ENCODE measurements at regions not wholly inside any gene's neighbourhood (a gene's known extent, or its start where the extent isn't known, plus 50 kb on each side); places are given as distances from the start of the nearest gene placed in this dataset.

DNA sequence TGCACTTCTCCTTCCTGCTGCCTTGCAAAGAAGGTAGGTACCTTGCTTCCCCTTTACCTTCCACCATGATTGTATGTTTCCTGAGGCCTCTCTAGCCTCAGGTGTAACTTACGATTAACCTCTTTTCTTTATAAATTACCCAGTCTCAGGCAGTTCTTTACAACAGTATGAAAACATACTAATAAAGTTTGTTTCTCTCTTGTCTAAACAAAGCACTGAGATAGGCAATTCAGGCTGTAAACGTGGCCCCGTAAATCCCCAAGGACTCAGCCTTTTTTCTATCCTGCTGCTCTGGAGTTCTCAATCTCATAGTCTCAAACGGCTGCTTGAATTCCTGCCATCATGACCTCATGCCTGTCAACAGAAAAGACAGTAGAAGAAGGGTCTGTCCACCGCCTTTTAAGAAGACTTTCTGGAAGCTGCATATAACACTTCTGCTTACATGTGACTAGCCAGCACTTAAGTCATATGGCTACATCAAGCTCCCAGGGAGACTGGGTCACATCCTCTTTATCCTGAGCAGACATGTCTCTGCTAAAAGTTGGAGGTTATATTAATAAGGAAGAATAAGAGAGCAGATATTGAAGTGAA is 257.8 kb downstream of the EBLN2 start:
- Mint-ChIP-seq H3K9me3 (peaks cover 6% of the 10 kb centered on the region; the same call in 1 of the 2 replicates), H3K36me3 (ENCODE audit: low read depth) (no peaks in the 10 kb centered on the region), H3K4me3 (no peak overlapping the region), H3K27ac (no peak overlapping the region), H3K4me1 (ENCODE audit: low read depth) (no peaks in the 10 kb centered on the region), H3K27me3 (ENCODE audit: insufficient read depth) (peaks cover 5% of the 10 kb centered on the region; the same call in 1 of the 2 replicates)
- TF ChIP-seq CTCF (IDR thresholded peaks at IDR 0.05) = no peak
- no peak for DNase-seq

DNA sequence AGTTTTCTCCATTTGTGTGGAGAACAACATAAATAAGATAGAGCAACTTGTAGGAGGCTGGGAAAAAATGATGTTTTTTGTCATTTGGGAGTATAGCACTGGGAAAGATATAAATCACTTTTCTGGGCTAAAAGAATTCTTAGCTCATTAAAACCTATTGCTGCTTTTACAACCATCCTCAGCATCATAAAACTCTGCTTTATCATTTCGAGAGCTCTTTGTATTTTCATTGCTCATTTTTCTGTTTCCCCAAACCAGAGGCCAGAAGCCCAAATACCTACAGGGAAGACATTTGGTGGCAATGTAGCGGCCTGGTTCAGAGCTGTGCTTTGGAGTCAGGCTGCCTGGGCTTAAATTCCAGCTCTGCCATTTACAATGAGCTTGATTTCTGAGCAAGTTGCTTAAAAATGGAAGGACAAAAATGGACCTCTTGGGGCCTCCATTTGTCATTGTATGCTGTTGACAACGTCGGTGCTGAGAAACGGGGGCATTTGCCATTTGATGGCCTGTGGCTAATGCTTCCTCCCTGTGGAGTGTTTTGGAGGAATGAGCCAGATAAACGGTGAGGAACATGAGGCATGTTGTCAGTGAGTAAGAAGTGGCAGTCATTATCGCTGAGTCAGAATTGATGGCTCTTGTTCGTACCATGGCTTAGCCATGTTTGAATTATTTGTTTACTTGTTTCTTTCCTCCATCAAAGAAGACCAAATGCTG is 260.0 kb downstream of the EBLN2 start:
- DNase-seq = no peak
- Mint-ChIP-seq H3K27ac (no peak overlapping the region), H3K9me3 (peaks cover 6% of the 10 kb centered on the region; the same call in 1 of the 2 replicates), H3K4me1 (ENCODE audit: low read depth) (no peaks in the 10 kb centered on the region), H3K36me3 (ENCODE audit: low read depth) (no peaks in the 10 kb centered on the region), H3K27me3 (ENCODE audit: insufficient read depth) (peaks cover under 1% of the 10 kb centered on the region; the same call in 1 of the 2 replicates), H3K4me3 (no peak overlapping the region)
- TF ChIP-seq CTCF (IDR thresholded peaks at IDR 0.05) = no peak

DNA sequence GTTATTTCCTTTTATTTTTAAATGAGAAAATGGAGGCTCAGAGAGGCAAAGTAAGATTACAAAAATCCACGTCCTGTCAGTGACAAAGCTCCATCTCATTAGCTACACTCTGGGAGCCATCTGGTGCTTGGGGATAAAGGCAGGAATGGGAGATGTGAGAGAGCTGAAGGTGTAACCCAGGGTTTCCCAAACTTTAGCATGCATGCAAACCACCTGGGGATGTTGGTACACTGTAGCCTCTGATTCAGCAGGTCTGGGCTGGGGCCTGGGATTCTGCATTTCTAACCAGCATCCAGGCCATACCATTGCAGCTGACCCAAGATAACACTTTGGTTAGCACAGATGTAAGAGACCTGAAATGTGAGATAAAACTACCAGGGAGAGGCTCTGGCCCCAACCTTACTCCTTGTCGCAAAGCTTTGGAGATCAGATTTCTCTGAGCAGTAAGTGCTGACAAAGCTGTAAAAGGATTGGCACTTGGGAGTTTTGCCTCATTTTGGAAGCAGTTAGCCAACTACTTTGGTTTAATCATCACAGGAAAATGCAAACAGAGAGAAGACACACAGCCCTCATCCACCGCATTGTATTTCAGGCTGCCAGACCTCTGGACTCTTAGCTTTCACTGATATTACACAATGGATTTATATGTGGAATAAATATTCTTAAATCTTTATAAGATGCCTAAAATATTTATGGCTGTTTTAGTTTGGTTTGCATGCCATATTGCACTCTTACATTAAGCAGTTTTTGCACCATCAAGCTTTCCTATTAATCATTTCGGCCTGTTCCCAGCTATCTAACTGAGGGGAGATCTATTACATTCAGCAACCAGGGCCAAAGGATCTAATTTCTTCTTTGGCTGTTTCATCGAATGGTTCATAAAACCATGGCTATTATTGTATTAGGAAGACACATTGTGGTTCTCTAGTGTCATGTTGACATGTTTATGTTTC is 263.0 kb downstream of the EBLN2 start:
- Mint-ChIP-seq H3K4me3 (no peak overlapping the region), H3K4me1 (ENCODE audit: low read depth) (no peaks in the 10 kb centered on the region), H3K27me3 (ENCODE audit: insufficient read depth) (peaks cover 8% of the 10 kb centered on the region), H3K27ac (no peak overlapping the region), H3K9me3 (peaks cover 6% of the 10 kb centered on the region; the same call in 1 of the 2 replicates), H3K36me3 (ENCODE audit: low read depth) (no peaks in the 10 kb centered on the region)
- TF ChIP-seq CTCF (IDR thresholded peaks at IDR 0.05) = no peak
- no peak for DNase-seq

- Mint-ChIP-seq H3K9me3 (peaks cover 6% of the 10 kb centered on the region; the same call in 1 of the 2 replicates), H3K27ac (no peak overlapping the region), H3K4me3 (no peak overlapping the region), H3K4me1 (ENCODE audit: low read depth) (no peaks in the 10 kb centered on the region), H3K27me3 (ENCODE audit: insufficient read depth) (peaks cover 8% of the 10 kb centered on the region), H3K36me3 (ENCODE audit: low read depth) (no peaks in the 10 kb centered on the region)
- no peak for TF ChIP-seq CTCF (IDR thresholded peaks at IDR 0.05)
- no peak for DNase-seq
Measured at GRCh38 chr3:73326396-73326795, 264.9 kb downstream of the EBLN2 start.

DNA sequence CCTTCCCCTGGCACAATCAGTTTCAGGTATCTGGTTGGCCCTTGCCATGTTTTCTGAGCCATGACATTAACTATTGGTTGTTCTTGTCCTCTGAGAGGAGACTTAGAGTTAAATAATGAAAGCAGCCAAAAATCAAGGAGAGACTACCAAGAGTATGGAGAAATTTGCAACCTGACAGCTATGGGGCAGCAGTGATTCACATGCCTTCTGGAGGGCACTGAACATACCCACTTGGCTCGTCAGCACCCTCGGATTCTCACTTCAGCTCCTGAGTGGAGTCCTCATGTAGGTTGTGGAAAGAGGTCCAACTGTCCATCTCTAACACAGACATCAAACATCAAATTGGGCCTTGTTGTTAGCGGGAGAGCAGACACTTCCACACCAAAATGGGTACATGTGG is 265.6 kb downstream of the EBLN2 start:
- DNase-seq = no peak
- TF ChIP-seq CTCF (IDR thresholded peaks at IDR 0.05) = 0 out of 2 replicates have a peak, but pooled peaks have one; percentile 14
- H3K9me3 Mint-ChIP-seq = peaks cover 6% of the 10 kb centered on the region; the same call in 1 of the 2 replicates
- H3K36me3 Mint-ChIP-seq (ENCODE audit: low read depth) = no peaks in the 10 kb centered on the region
- H3K4me3 Mint-ChIP-seq = no peak overlapping the region
- no peak overlapping the region for H3K27ac Mint-ChIP-seq
- peaks cover 8% of the 10 kb centered on the region for H3K27me3 Mint-ChIP-seq (ENCODE audit: insufficient read depth)
- H3K4me1 Mint-ChIP-seq (ENCODE audit: low read depth) = no peaks in the 10 kb centered on the region
